ENCODE measurements at regions not wholly inside any gene's neighbourhood (a gene's known extent, or its start where the extent isn't known, plus 50 kb on each side); places are given as distances from the start of the nearest gene placed in this dataset.

DNA sequence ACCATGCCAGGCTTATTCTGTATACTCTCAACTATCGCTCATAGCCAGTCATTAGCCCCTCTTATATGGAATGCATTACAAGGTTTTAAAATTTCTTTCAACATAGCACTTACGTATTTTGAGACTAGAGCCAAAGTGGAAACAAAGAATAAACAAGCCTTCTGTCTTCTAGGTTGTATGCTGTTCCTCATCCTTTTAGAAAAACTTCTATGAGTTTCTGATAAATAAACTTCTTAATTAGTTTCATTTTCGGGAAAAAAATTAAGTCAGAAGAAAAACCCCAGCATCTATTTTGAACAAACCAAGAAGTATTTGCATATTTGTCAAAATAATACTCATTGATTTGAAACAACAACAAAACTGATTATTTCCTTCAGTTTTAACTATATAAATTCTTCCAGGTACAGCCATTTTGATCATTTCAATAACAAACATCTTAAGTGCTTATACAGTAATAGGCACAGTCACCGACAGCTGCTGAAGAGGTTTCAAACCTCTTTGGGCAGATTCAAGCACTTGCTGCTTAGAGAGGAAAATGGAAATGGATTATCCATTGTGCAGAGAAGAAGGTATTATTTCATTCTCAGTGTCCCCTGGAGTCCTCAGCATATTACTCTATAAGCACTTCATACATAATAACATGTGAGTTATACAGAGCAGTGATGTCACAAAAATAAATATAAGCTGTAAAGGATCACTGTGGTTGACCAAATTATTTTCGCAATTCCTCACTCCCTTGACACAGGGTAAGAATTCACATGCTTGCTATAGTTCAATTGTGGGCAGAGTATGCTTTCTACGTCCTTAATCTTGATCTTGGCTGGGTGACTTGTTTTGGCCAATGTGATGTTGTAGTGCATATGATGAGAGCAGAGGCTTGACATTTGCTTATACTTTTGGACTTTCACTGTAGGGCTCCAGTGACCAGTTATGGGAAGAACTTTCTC, 833.8 kb downstream of the TRIB2 start:
- TF ChIP-seq, protein P1, sequence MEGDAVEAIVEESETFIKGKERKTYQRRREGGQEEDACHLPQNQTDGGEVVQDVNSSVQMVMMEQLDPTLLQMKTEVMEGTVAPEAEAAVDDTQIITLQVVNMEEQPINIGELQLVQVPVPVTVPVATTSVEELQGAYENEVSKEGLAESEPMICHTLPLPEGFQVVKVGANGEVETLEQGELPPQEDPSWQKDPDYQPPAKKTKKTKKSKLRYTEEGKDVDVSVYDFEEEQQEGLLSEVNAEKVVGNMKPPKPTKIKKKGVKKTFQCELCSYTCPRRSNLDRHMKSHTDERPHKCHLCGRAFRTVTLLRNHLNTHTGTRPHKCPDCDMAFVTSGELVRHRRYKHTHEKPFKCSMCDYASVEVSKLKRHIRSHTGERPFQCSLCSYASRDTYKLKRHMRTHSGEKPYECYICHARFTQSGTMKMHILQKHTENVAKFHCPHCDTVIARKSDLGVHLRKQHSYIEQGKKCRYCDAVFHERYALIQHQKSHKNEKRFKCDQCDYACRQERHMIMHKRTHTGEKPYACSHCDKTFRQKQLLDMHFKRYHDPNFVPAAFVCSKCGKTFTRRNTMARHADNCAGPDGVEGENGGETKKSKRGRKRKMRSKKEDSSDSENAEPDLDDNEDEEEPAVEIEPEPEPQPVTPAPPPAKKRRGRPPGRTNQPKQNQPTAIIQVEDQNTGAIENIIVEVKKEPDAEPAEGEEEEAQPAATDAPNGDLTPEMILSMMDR (IDR thresholded peaks at IDR 0.05), result no peak
- no peak overlapping the region for H3K4me2 ChIP-seq (ENCODE audit: low read length)
- no peaks in the 10 kb centered on the region for H3K4me1 ChIP-seq
- no peaks in the 10 kb centered on the region for H3K9me3 ChIP-seq (ENCODE audit: control insufficient read depth, low read length)
- H3K4me3 ChIP-seq (ENCODE audit: low read depth, low read length), result no peak overlapping the region
- no peak overlapping the region for H2AFZ ChIP-seq
- no peak overlapping the region for H3K27ac ChIP-seq
- H3K27me3 ChIP-seq (ENCODE audit: control insufficient read depth, insufficient read depth, low read length), result no peaks in the 10 kb centered on the region
- H3K36me3 ChIP-seq (ENCODE audit: control insufficient read depth, insufficient read depth, low read length), result no peaks in the 10 kb centered on the region
- no peak overlapping the region for H3K9ac ChIP-seq
- H3K79me2 ChIP-seq, result no peaks in the 10 kb centered on the region

DNA sequence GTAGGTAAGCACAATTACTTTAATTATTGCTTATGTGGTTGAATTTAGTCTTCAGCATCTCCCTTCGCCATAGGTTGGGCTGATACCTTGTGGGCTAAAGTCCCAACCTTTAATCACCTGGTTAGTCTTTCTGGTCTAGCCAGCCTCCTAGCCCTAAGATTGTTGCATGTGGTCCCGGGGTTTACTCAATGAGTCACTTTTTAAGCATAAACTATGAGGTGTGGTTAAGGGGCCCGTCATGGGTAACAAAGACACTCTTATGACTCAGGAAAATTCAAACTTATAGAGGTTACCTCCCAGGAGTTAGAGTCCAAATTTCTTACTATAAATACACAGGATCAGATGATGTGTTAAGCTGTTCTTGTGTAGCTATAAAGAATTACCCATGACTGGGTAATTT, 841.6 kb downstream of the TRIB2 start:
- Histone ChIP-seq H3K4me3 (ENCODE audit: low read depth, low read length) (no peak overlapping the region), H3K9me3 (ENCODE audit: control insufficient read depth, low read length) (no peaks in the 10 kb centered on the region), H3K79me2 (no peaks in the 10 kb centered on the region), H2AFZ (no peak overlapping the region), H3K4me1 (no peaks in the 10 kb centered on the region), H3K27me3 (ENCODE audit: control insufficient read depth, insufficient read depth, low read length) (no peaks in the 10 kb centered on the region), H3K36me3 (ENCODE audit: control insufficient read depth, insufficient read depth, low read length) (no peaks in the 10 kb centered on the region), H3K27ac (no peak overlapping the region), H3K9ac (no peak overlapping the region), H3K4me2 (ENCODE audit: low read length) (no peak overlapping the region)
- TF ChIP-seq, protein P1 (IDR thresholded peaks at IDR 0.05), result no peak

DNA sequence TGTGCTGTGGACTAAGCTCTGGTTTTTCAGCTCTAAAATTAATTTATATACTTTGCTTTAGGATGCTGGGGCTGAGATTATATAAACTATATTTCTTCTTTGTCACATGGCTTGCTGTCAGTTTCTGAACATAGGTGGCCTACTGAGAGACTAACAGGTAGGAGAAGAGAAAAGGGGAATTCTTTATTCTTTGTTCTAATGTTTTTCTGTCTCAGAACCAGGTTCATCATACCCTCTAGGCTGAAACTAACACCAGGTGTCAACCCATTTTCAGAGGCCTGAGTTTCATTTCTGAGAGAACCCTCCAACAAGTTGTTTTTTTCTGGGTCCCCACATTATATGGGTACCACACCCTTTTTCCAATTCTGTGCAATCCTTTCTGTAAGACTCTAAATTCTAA, 843.6 kb downstream of the TRIB2 start:
- H3K9me3 ChIP-seq (ENCODE audit: control insufficient read depth, low read length), result no peaks in the 10 kb centered on the region
- no peak overlapping the region for H3K27ac ChIP-seq
- H3K4me3 ChIP-seq (ENCODE audit: low read depth, low read length), result no peak overlapping the region
- H3K27me3 ChIP-seq (ENCODE audit: control insufficient read depth, insufficient read depth, low read length), result no peaks in the 10 kb centered on the region
- no peaks in the 10 kb centered on the region for H3K4me1 ChIP-seq
- H3K9ac ChIP-seq, result no peak overlapping the region
- H2AFZ ChIP-seq, result no peak overlapping the region
- TF ChIP-seq, protein P1 (IDR thresholded peaks at IDR 0.05), result no peak
- no peaks in the 10 kb centered on the region for H3K79me2 ChIP-seq
- no peak overlapping the region for H3K4me2 ChIP-seq (ENCODE audit: low read length)
- no peaks in the 10 kb centered on the region for H3K36me3 ChIP-seq (ENCODE audit: control insufficient read depth, insufficient read depth, low read length)

DNA sequence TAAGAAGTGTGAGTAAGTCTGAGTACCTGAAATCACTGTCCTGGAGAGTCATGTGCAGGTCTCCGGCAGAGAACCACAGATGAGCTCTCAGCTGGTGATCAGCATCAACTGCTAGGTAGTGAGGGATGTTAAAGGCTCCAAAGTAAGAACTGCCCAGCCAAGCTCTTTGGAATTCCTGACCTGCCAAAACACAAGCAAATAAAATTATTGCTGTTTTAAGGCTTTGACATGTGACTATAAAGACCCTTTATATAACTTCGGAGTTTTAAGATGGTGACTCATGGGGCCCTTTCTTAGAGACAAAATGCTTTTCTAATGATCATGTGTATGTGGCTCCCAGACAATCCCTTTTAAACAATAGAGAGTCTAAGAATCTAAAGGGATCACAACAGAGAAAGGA, 855.7 kb downstream of the TRIB2 start:
- H3K9ac ChIP-seq, result no peak overlapping the region
- H3K27ac ChIP-seq, result no peak overlapping the region
- no peak overlapping the region for H2AFZ ChIP-seq
- no peaks in the 10 kb centered on the region for H3K4me1 ChIP-seq
- no peaks in the 10 kb centered on the region for H3K9me3 ChIP-seq (ENCODE audit: control insufficient read depth, low read length)
- H3K4me3 ChIP-seq (ENCODE audit: low read depth, low read length), result no peak overlapping the region
- TF ChIP-seq, protein P1 (IDR thresholded peaks at IDR 0.05), result no peak
- no peaks in the 10 kb centered on the region for H3K36me3 ChIP-seq (ENCODE audit: control insufficient read depth, insufficient read depth, low read length)
- no peaks in the 10 kb centered on the region for H3K27me3 ChIP-seq (ENCODE audit: control insufficient read depth, insufficient read depth, low read length)
- H3K79me2 ChIP-seq, result no peaks in the 10 kb centered on the region
- H3K4me2 ChIP-seq (ENCODE audit: low read length), result no peak overlapping the region

DNA sequence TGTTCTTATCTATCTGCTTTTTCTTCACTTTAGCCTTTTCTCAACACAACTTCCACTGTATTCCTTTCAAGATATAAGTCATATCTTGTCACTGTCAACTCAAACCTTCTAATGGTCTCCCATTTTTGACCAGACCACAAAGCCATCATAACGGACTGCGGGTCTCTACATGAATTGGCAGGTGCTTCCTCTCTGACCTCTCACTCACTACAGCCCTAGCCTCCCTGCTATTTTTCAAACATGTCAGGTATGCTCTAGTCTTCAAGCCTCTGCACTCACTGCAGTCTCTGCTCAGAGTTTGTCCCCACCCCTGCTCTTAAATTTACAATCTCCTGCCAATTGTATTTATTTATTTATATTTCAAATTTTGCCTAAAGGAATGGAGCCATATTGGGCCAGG, 858.1 kb downstream of the TRIB2 start:
- no peaks in the 10 kb centered on the region for H3K27me3 ChIP-seq (ENCODE audit: control insufficient read depth, insufficient read depth, low read length)
- H3K27ac ChIP-seq, result no peak overlapping the region
- no peaks in the 10 kb centered on the region for H3K36me3 ChIP-seq (ENCODE audit: control insufficient read depth, insufficient read depth, low read length)
- no peak overlapping the region for H2AFZ ChIP-seq
- H3K79me2 ChIP-seq, result no peaks in the 10 kb centered on the region
- H3K4me3 ChIP-seq (ENCODE audit: low read depth, low read length), result no peak overlapping the region
- no peak overlapping the region for H3K4me2 ChIP-seq (ENCODE audit: low read length)
- H3K4me1 ChIP-seq, result no peaks in the 10 kb centered on the region
- no peak overlapping the region for H3K9ac ChIP-seq
- TF ChIP-seq, protein P1 (IDR thresholded peaks at IDR 0.05), result no peak
- H3K9me3 ChIP-seq (ENCODE audit: control insufficient read depth, low read length), result no peaks in the 10 kb centered on the region

Measured in parathyroid adenoma (tissue), 2 donors.